Liver (tissue), 3 donors: ENCODE measurements at regions not wholly inside any gene's neighbourhood (a gene's known extent, or its start where the extent isn't known, plus 50 kb on each side); places are given as distances from the start of the nearest gene placed in this dataset.

Source experiments
- ATF3 ChIP-seq: IDR thresholded peaks from 2 replicates; pipeline ENCODE4 v1.6.1; 2016; ENCODE audit warnings: antibody characterized with exemption
- CTCF ChIP-seq: fragments of 150-350 bp; IDR thresholded peaks from 2 replicates; pipeline ENCODE4 v1.5.1; 2017; ENCODE audit warnings: improper control_type of control experiment, low read depth, low read length; ENCODE audit not compliant: missing input control
- EGR1 ChIP-seq, 2 donors: IDR thresholded peaks; 2 replicates each; pipeline ENCODE4 v1.6.1; 2016 to 2018; ENCODE audit warnings: antibody characterized with exemption in 2 of 2, low read depth in 2 of 2
- FOXA1 ChIP-seq: IDR thresholded peaks from 2 replicates; pipeline ENCODE4 v1.6.1; 2016; ENCODE audit warnings: antibody characterized with exemption
- GABPA ChIP-seq, 2 donors: IDR thresholded peaks in 1 of 2; conservative IDR thresholded peaks in 1 of 2; 2 replicates each; pipeline ENCODE4 v1.6.1; 2016; ENCODE audit warnings: antibody characterized with exemption in 2 of 2, mild to moderate bottlenecking in 1 of 2, moderate library complexity in 1 of 2
- HNF4G ChIP-seq: IDR thresholded peaks from 2 replicates; pipeline ENCODE4 v1.6.1; 2016; ENCODE audit warnings: antibody characterized with exemption
- REST ChIP-seq: IDR thresholded peaks from 2 replicates; pipeline ENCODE4 v1.6.1; 2016; ENCODE audit warnings: antibody characterized with exemption, mild to moderate bottlenecking
- SP1 ChIP-seq: IDR thresholded peaks from 2 replicates; pipeline ENCODE4 v1.6.1; 2018; ENCODE audit warnings: antibody characterized with exemption, mild to moderate bottlenecking
- TAF1 ChIP-seq: conservative IDR thresholded peaks from 2 replicates; pipeline ENCODE4 v1.6.1; 2016; ENCODE audit warnings: antibody characterized with exemption, mild to moderate bottlenecking
- YY1 ChIP-seq: IDR thresholded peaks from 2 replicates; pipeline ENCODE4 v1.6.1; 2016; ENCODE audit warnings: antibody characterized with exemption, mild to moderate bottlenecking
- ZBTB33 ChIP-seq: IDR thresholded peaks from 2 replicates; pipeline ENCODE4 v1.6.1; 2016; ENCODE audit warnings: antibody characterized with exemption
- donor health status: healthy.
- donor health status: healthy.

GRCh38 chr5:91651704-91652103 lies 268.6 kb upstream of the ARRDC3 start:
- TF ChIP-seq CTCF (no peak), ATF3 (no peak), EGR1 (IDR thresholded peaks at IDR 0.05; ENCODE audit: low read depth in 2 of 2) (no peak), TAF1 (no peak), HNF4G (no peak), FOXA1 (no peak), YY1 (no peak), ZBTB33 (no peak), GABPA (IDR thresholded peaks at IDR 0.05 in 1 of 2, conservative IDR thresholded peaks at IDR 0.05 in 1 of 2) (no peak), SP1 (no peak), REST (no peak)
